GM12878 (cell line): ENCODE measurements at regions not wholly inside any gene's neighbourhood (a gene's known extent, or its start where the extent isn't known, plus 50 kb on each side); places are given as distances from the start of the nearest gene placed in this dataset.

Experiments
- CBFB ChIP-seq: IDR thresholded peaks from 2 replicates; pipeline ENCODE4 v1.6.1; 2016; ENCODE audit warnings: antibody characterized with exemption, low read depth
- FOXK2 ChIP-seq: fragments of 450-650 bp; IDR thresholded peaks from 2 replicates; pipeline ENCODE4 v1.6.1; 2017; ENCODE audit warnings: mild to moderate bottlenecking, moderate library complexity
- TCF12 ChIP-seq: IDR thresholded peaks from 2 replicates; pipeline ENCODE4 v1.6.1; 2011; ENCODE audit warnings: low read depth, mild to moderate bottlenecking, low read length
- ZZZ3 ChIP-seq: IDR thresholded peaks from 2 replicates; pipeline ENCODE4 v1.6.1; 2011; ENCODE audit warnings: low read depth; ENCODE audit not compliant: control insufficient read depth, insufficient read length

DNA sequence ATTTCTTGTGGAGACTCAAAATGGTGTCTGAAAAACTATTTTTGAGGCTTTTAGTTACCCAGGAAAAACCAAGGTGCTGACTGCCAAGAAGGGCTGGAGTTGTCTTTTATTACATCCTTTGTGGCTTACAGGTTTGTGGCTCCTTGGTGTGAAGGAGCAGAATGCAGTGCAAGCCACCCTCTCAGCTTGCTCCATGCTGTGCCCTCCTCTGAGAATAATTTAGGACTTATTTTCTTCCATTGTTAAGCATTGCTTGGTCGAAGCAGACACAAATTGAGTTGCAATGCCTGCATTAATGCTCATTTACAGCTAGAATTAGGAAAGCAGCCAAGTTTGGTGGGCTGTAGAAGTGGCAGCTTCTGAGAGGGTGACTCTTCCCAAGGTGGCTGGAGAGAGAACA, 272.2 kb downstream of the KIF4B start:
- TF ChIP-seq FOXK2 (no peak), TCF12 (no peak), CBFB (no peak), ZZZ3 (no peak)
